K562 (cell line): ENCODE measurements at regions not wholly inside any gene's neighbourhood (a gene's known extent, or its start where the extent isn't known, plus 50 kb on each side); places are given as distances from the start of the nearest gene placed in this dataset.

Source experiments
- SREBF2 ChIP-seq: sonication (generic); formaldehyde crosslinking; IDR thresholded peaks from 2 replicates; pipeline ENCODE4 v1.4.0; 2020; ENCODE audit warnings: mild to moderate bottlenecking, missing genetic modification reagents
- ZNF41 ChIP-seq: fragments of 250-450 bp; sonication (Bioruptor Pico); conservative IDR thresholded peaks from 2 replicates; pipeline ENCODE4 v1.4.0; 2020; ENCODE audit warnings: mild to moderate bottlenecking

- TF ChIP-seq SREBF2 (CRISPR knock-in tag) (no peak), ZNF41 (CRISPR knock-in tag) (no peak)
Observed at GRCh38 chr1:88401313-88401712, 282.8 kb upstream of the PKN2 start.
